ENCODE measurements at regions not wholly inside any gene's neighbourhood (a gene's known extent, or its start where the extent isn't known, plus 50 kb on each side); places are given as distances from the start of the nearest gene placed in this dataset.

GRCh38 chr7:101687081-101687480, 58.0 kb upstream of the MYL10 start:
- Histone ChIP-seq H3K4me1 (ENCODE audit: control insufficient read depth, insufficient read depth, low read length) (peaks cover 6% of the 10 kb centered on the region; the same call in 1 of the 2 replicates), H3K27ac (ENCODE audit: control insufficient read depth, insufficient read depth) (no peak overlapping the region), H3K79me2 (ENCODE audit: control insufficient read depth, insufficient read depth, low read length) (no peaks in the 10 kb centered on the region), H3K27me3 (replicated peaks in 1 of 2; ENCODE audit: control insufficient read depth in 2 of 2, insufficient read depth in 2 of 2, low read length in 1 of 2) (no peaks in the 10 kb centered on the region), H3K9me3 (replicated peaks; ENCODE audit: control insufficient read depth, insufficient read depth, low read length) (no peaks in the 10 kb centered on the region), H3K4me3 (no peak overlapping the region), H3K4me2 (ENCODE audit: control insufficient read depth, insufficient read depth) (no peak overlapping the region), H3K9ac (ENCODE audit: control insufficient read depth, insufficient read depth, low read length) (no peak overlapping the region), H4K20me1 (ENCODE audit: control insufficient read depth, insufficient read depth) (no peaks in the 10 kb centered on the region), H2AFZ (ENCODE audit: control insufficient read depth, low read depth, low read length) (no peak overlapping the region), H3K36me3 (ENCODE audit: control insufficient read depth in 2 of 2, insufficient read depth in 2 of 2, low read length in 1 of 2) (no peaks in the 10 kb centered on the region)
- FAIRE-seq (peak; percentile 54), DNase-seq (ENCODE audit: low read depth, low spot score) (no peak), ATAC-seq (no peak)
- no TSS peak for BruUV-seq (replicated peaks)
- intact Hi-C loops (cut with micrococcal nuclease; ENCODE audit: unreplicated experiment): loop anchor here (2.0 kb wide), 1 partner anchor 550 kb away; no protein-coding TSS in a partner anchor
- RAD21 ChIA-PET (ENCODE audit: unreplicated experiment): interaction anchor here (1.0 to 1.1 kb wide), 2 partner anchors 56 to 84 kb away, joined by 3 read pairs; no protein-coding TSS in a partner anchor
- in situ Hi-C loops (cut with MboI): loop anchor here (5.0 kb wide), 1 partner anchor 550 kb away; no protein-coding TSS in a partner anchor
- CTCF ChIA-PET: interaction anchor here (1.1 to 1.5 kb wide), 4 partner anchors 58 to 586 kb away, joined by 4 to 5 read pairs (median 4); no protein-coding TSS in a partner anchor
- TF ChIP-seq, protein P1, sequence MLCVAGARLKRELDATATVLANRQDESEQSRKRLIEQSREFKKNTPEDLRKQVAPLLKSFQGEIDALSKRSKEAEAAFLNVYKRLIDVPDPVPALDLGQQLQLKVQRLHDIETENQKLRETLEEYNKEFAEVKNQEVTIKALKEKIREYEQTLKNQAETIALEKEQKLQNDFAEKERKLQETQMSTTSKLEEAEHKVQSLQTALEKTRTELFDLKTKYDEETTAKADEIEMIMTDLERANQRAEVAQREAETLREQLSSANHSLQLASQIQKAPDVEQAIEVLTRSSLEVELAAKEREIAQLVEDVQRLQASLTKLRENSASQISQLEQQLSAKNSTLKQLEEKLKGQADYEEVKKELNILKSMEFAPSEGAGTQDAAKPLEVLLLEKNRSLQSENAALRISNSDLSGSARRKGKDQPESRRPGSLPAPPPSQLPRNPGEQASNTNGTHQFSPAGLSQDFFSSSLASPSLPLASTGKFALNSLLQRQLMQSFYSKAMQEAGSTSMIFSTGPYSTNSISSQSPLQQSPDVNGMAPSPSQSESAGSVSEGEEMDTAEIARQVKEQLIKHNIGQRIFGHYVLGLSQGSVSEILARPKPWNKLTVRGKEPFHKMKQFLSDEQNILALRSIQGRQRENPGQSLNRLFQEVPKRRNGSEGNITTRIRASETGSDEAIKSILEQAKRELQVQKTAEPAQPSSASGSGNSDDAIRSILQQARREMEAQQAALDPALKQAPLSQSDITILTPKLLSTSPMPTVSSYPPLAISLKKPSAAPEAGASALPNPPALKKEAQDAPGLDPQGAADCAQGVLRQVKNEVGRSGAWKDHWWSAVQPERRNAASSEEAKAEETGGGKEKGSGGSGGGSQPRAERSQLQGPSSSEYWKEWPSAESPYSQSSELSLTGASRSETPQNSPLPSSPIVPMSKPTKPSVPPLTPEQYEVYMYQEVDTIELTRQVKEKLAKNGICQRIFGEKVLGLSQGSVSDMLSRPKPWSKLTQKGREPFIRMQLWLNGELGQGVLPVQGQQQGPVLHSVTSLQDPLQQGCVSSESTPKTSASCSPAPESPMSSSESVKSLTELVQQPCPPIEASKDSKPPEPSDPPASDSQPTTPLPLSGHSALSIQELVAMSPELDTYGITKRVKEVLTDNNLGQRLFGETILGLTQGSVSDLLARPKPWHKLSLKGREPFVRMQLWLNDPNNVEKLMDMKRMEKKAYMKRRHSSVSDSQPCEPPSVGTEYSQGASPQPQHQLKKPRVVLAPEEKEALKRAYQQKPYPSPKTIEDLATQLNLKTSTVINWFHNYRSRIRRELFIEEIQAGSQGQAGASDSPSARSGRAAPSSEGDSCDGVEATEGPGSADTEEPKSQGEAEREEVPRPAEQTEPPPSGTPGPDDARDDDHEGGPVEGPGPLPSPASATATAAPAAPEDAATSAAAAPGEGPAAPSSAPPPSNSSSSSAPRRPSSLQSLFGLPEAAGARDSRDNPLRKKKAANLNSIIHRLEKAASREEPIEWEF (IDR thresholded peaks at IDR 0.05; ENCODE audit: insufficient replicate concordance, low read depth, low read length): no peak
- no peak for TF ChIP-seq BACH1 (IDR thresholded peaks at IDR 0.05; ENCODE audit: borderline replicate concordance)
- TF ChIP-seq, protein P2, sequence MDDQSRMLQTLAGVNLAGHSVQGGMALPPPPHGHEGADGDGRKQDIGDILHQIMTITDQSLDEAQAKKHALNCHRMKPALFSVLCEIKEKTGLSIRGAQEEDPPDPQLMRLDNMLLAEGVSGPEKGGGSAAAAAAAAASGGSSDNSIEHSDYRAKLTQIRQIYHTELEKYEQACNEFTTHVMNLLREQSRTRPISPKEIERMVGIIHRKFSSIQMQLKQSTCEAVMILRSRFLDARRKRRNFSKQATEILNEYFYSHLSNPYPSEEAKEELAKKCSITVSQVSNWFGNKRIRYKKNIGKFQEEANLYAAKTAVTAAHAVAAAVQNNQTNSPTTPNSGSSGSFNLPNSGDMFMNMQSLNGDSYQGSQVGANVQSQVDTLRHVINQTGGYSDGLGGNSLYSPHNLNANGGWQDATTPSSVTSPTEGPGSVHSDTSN (IDR thresholded peaks at IDR 0.05; ENCODE audit: insufficient replicate concordance, low read depth, low read length): peak; percentile 33
- TF ChIP-seq, protein P3, sequence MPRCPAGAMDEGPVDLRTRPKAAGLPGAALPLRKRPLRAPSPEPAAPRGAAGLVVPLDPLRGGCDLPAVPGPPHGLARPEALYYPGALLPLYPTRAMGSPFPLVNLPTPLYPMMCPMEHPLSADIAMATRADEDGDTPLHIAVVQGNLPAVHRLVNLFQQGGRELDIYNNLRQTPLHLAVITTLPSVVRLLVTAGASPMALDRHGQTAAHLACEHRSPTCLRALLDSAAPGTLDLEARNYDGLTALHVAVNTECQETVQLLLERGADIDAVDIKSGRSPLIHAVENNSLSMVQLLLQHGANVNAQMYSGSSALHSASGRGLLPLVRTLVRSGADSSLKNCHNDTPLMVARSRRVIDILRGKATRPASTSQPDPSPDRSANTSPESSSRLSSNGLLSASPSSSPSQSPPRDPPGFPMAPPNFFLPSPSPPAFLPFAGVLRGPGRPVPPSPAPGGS (IDR thresholded peaks at IDR 0.05; ENCODE audit: borderline replicate concordance, insufficient read depth, low read depth, low read length, poor library complexity, severe bottlenecking): peak; percentile 85
- no peak for TF ChIP-seq SMAD5 (IDR thresholded peaks at IDR 0.05; ENCODE audit: low read depth)
- TF ChIP-seq HDGF (IDR thresholded peaks at IDR 0.05): 0 out of 2 replicates have a peak, but pooled peaks have one; percentile 60
- POLR2A ChIA-PET: interaction anchor here (0.6 kb wide), 1 partner anchor 586 kb away, joined by 3 read pairs; no protein-coding TSS in a partner anchor
- SMC1A ChIA-PET (ENCODE audit: uncharacterized antibody, unreplicated experiment): no interaction called here
- WGBS (ENCODE audit: insufficient coverage, insufficient replicate concordance, low lambda C conversion rate, missing lambda C conversion rate): 52% methylated on average over 5 of the region's 5 CpGs
